ENCODE measurements at regions not wholly inside any gene's neighbourhood (a gene's known extent, or its start where the extent isn't known, plus 50 kb on each side); places are given as distances from the start of the nearest gene placed in this dataset.

GRCh38 chr15:95872366-95872771, 458.1 kb upstream of the NR2F2 start:
- H3K9me3 ChIP-seq, result no peaks in the 10 kb centered on the region
- H3K36me3 ChIP-seq, result no peaks in the 10 kb centered on the region
- intact Hi-C loops (cut with DNase I), result no loop called here
- no peak overlapping the region for H3K4me3 ChIP-seq
- H3K4me1 ChIP-seq, result no peaks in the 10 kb centered on the region
- no peak for TF ChIP-seq CTCF (IDR thresholded peaks at IDR 0.05)
- no peaks in the 10 kb centered on the region for H3K27me3 ChIP-seq
- peak; percentile 35 for ATAC-seq
- DNase-seq, result no peak
- no peak overlapping the region for H3K27ac ChIP-seq

- Histone ChIP-seq H3K36me3 (no peaks in the 10 kb centered on the region), H3K4me3 (no peak overlapping the region), H3K27ac (no peak overlapping the region), H3K4me1 (peaks cover 0 to under 1% of the 10 kb centered on the region in 2 donors), H3K27me3 (no peaks in the 10 kb centered on the region), H3K9me3 (no peaks in the 10 kb centered on the region)
- intact Hi-C loops (cut with DNase I), result no loop called here
- no peak for TF ChIP-seq CTCF (IDR thresholded peaks at IDR 0.05)
- no peak for DNase-seq
- no peak for ATAC-seq
Measured at GRCh38 chr15:95874637-95875036, 455.9 kb upstream of the NR2F2 start.

- intact Hi-C loops (cut with DNase I), result no loop called here
- TF ChIP-seq CTCF (IDR thresholded peaks at IDR 0.05), result no peak
- Histone ChIP-seq H3K36me3 (no peaks in the 10 kb centered on the region), H3K9me3 (no peaks in the 10 kb centered on the region), H3K4me1 (peaks cover 0 to 4% of the 10 kb centered on the region in 2 donors), H3K4me3 (no peak overlapping the region), H3K27ac (no peak overlapping the region), H3K27me3 (no peaks in the 10 kb centered on the region)
- DNase-seq (no peak), ATAC-seq (peak; percentile 52)
Measured at GRCh38 chr15:95875121-95875643, 455.3 kb upstream of the NR2F2 start.

DNA sequence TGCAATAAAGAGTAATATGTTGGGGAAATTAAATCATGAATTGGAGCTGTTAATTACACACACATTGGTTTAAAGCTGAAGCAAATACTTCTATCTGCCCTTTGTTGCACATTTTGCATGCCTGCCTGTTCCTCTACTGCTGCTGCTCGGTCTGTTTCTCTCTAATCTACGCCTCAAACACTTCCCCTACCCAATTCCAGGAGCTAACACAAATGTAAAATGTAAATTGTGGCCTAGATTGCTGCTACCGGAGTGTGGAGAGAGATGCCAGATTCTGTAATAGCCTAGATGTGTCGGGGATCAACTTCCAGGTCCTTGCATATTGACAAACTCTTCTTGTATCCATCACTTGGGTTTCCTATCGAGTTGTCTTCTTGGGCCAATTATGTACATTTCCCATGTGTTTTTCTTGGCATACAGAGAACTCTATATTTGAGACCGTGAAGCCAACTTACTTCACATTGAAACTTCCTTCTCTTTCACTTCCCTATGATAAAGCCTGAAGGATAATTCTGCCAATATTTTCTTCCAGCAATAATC, 450.4 kb upstream of the NR2F2 start:
- TF ChIP-seq CTCF (IDR thresholded peaks at IDR 0.05), result no peak
- H3K27me3 ChIP-seq, result no peaks in the 10 kb centered on the region
- no peak overlapping the region for H3K4me3 ChIP-seq
- ATAC-seq (no peak), DNase-seq (peak in 2 of 4 donors; percentile 46 to 64)
- H3K4me1 ChIP-seq, result peaks cover 0 to 4% of the 10 kb centered on the region in 2 donors
- no peak overlapping the region for H3K27ac ChIP-seq
- H3K9me3 ChIP-seq, result no peaks in the 10 kb centered on the region
- intact Hi-C loops (cut with DNase I), result no loop called here
- no peaks in the 10 kb centered on the region for H3K36me3 ChIP-seq

- Histone ChIP-seq H3K27me3 (no peaks in the 10 kb centered on the region), H3K9me3 (no peaks in the 10 kb centered on the region), H3K4me3 (no peak overlapping the region), H3K4me1 (peaks cover 0 to 4% of the 10 kb centered on the region in 2 donors), H3K27ac (no peak overlapping the region), H3K36me3 (no peaks in the 10 kb centered on the region)
- DNase-seq (no peak), ATAC-seq (no peak)
- intact Hi-C loops (cut with DNase I), result no loop called here
- no peak for TF ChIP-seq CTCF (IDR thresholded peaks at IDR 0.05)
Measured at GRCh38 chr15:95880630-95881029, 449.9 kb upstream of the NR2F2 start.
